ENCODE measurements at regions not wholly inside any gene's neighbourhood (a gene's known extent, or its start where the extent isn't known, plus 50 kb on each side); places are given as distances from the start of the nearest gene placed in this dataset.

- Histone ChIP-seq H3K4me3 (no peak overlapping the region), H3K27ac (no peak overlapping the region)
Measured at GRCh38 chr3:194079702-194080172, 56.2 kb upstream of the HES1 start.

- H3K27ac ChIP-seq, result no peak overlapping the region
Measured at GRCh38 chr3:194080436-194080835, 55.5 kb upstream of the HES1 start.

DNA sequence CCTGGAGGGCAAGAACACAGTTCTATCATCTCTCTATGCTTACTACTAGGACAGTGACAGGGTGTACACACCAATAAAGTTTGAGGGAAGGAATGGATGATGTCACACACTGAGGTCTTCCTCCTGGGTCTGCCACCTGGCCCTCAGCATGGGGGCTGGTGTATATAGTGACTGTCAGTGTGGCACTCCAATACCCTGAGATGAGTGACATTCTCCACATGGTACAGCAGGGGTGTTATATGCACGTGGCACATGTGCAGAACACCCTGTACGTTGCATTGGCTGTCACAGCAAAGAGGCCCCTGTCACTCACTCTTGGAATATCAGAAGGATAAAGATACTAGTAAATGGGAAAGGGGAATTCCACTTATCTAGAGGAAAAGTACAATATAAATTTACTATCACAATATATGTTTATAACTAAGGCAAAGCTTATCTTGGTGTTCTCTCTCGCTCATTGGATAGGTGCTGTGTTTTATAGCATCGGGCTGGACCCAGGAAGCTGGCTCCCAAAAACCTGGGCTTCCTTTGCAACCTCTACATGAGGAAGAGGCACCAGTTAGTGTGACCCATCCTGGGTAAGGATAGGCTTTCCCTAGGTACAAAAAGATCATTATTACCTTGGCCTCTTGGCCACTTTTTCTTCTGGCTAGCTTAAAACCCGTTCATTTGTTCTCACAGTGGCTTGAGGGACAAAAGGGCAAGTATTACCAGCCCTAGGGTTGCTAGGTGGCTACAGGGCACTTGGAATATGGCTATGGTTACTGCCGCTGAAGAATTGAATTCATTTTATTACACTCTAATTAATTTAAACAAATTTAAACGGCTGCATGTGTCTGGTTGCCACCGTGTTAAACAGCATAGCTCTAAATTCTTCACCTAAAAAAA is 54.8 kb upstream of the HES1 start:
- no peak overlapping the region for H3K4me3 ChIP-seq
- no peak overlapping the region for H3K27ac ChIP-seq

More at GRCh38 chr3:194080436-194080835, 55.5 kb upstream of the HES1 start:
- no peak overlapping the region for H3K4me3 ChIP-seq

DNA sequence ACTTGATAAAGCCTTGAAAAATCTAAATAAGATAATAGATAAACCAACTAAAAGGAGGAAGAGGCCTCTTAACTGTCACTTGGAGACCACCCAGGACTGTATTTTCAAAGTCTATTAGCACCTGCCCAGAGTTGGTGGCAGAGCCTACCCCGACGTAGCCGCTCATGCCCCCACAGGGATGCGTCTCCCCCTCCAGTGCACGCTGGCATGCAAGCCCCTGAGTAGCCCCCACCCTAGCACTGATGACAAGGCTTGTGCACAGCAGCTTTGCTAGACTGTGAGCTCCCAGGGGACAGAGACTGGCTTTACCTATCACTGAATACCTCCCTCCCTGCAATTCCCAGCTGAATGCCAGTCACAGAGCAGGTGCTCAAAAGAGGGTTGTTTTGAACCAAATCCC is 54.1 kb upstream of the HES1 start:
- Histone ChIP-seq H3K27ac (no peak overlapping the region), H3K4me3 (no peak overlapping the region)

DNA sequence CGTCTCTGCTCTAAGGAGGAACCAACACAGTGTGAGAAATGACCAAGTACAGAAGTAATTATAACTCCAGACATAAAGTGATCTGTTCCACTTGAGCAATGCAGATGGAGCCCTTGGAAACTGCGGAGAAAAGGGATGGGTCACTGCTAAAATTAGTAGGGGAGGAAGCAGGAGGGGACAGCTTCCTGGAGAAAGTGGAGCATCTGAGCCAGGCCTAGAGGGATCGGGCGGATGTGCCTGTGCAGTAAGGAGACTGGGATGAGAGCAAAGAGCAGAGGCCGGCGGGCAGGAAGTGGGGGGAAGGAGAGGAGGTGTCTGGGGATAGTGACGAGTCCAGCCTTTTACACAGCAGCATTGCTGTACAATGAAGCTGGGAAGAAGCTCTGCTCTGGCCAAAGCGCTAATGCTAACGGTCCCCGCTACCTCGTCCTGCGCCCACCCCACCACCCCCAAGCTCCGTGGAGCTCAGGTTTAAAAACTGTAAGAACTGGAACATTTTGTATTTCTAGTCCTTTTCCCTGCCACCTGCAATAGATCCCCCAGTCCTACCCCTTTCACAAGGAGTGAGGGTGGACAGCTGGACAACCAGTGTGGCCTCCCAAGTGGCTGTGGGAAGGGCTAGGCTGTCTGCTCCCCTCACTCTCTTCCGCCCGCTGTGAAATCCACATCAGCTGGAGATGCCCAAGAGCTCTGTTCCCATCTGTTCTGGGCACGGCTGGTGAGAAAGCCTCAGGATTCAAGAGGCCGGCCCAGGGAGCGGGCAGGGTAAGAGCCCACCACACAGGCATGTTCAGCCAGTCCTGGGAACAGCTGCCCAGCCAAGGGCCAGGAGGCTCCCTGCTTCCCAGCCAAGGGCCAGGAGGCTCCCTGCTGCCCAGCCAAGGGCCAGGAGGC is 53.0 kb upstream of the HES1 start:
- H3K27ac ChIP-seq, result peak overlapping the region in 3 of 21 experiments; percentile 12 to 24 (median 21)
- H3K4me3 ChIP-seq, result no peak overlapping the region

DNA sequence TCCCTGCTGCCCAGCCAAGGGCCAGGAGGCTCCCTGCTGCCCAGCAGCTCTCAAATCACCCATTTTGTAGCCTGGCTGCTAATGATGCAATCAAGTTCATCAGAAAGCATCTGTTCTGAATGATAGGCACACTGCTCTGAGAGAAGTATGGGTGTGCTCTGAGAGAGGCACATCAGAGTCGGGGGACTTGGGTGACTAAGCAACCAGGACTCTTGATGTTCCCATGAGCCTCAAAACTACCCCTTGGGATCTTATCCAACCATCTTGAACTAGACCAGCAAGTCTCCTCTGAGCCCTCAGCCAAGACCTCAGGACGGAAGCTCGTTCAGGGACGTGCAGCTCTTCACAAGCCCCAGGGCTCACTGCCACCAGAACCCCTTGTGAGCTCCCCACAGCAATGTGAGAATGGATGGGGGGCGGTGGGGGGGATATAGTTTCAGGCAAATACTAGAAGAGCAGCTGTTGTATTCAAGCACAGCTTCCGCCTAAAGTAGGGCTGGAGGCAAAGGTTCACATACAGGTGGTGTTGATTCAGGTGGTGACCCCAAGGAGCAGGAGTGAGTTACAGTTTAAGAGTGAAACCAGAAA is 52.2 kb upstream of the HES1 start:
- Histone ChIP-seq H3K27ac (peak overlapping the region in 2 of 21 experiments; percentile 21 to 24), H3K4me3 (no peak overlapping the region)

DNA sequence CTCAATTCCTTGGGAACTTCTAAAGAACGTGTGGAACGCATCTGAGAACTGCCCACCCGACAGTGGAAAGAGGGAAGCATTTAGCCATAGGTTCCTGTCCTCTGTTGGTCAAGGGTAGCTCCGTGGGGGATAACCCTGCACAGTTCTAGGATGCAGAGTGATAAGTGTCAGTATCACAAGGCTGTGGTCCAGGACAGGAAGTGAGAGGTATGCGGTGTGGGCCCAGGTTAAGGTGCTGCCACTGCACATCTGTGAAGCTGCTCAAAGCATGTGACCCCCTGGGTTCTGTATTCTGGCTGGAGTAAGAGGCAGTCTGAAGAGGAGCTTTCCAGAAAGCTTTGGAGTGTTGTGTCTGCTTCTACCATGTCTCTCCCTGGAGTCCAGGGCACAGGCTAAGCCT is 51.7 kb upstream of the HES1 start:
- no peak overlapping the region for H3K4me3 ChIP-seq
- H3K27ac ChIP-seq, result no peak overlapping the region
